ENCODE measurements at regions not wholly inside any gene's neighbourhood (a gene's known extent, or its start where the extent isn't known, plus 50 kb on each side); places are given as distances from the start of the nearest gene placed in this dataset.
"Not testable (repeated sequence)": the region's sequence is repeated elsewhere in the genome, so short reads cannot be mapped to it uniquely, and the experiment has no call there.

GRCh38 chr2:203623096-203623495, 83.3 kb upstream of the CD28 start:
- no peak for TF ChIP-seq CTCF (IDR thresholded peaks at IDR 0.05)
- Histone ChIP-seq H3K27ac (no peak overlapping the region), H3K36me3 (no peaks in the 10 kb centered on the region), H3K27me3 (no peaks in the 10 kb centered on the region), H3K9me3 (peaks cover 0 to 7% of the 10 kb centered on the region in 2 donors), H3K4me1 (no peaks in the 10 kb centered on the region), H3K4me3 (no peak overlapping the region)
- no peak for DNase-seq (ENCODE audit: low spot score)

- DNase-seq (ENCODE audit: low spot score), result no peak
- no peak for TF ChIP-seq CTCF (IDR thresholded peaks at IDR 0.05)
- no peaks in the 10 kb centered on the region for H3K4me1 ChIP-seq
- H3K27me3 ChIP-seq, result no peaks in the 10 kb centered on the region
- no peaks in the 10 kb centered on the region for H3K36me3 ChIP-seq
- H3K9me3 ChIP-seq, result peaks cover 0 to 7% of the 10 kb centered on the region in 2 donors
- no peak overlapping the region for H3K4me3 ChIP-seq
- no peak overlapping the region for H3K27ac ChIP-seq
These were observed 82.8 kb upstream of the CD28 start for GRCh38 chr2:203623661-203624060.

DNA sequence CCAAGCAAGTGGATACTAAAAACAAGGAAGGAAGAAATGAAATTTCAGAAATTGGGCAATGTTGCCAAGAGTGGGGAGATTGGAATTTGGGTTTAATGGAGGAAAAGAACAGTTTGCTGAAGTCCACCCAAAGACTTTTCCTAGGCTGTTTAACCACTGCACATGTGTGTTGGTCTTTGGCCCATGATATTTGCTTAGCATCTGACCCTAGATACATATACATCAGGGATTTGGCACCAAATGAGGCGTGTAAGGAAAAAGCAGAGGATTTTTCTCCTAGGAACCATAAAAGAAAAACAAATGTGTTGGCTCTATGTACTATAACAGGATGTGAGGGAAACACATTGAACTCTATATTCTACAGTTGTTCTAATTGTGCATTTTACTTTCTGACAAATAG, 80.7 kb upstream of the CD28 start:
- no peak overlapping the region for H3K4me3 ChIP-seq
- peaks cover 0 to 2% of the 10 kb centered on the region in 2 donors for H3K9me3 ChIP-seq
- H3K4me1 ChIP-seq, result no peaks in the 10 kb centered on the region
- no peak for TF ChIP-seq CTCF (IDR thresholded peaks at IDR 0.05)
- no peaks in the 10 kb centered on the region for H3K27me3 ChIP-seq
- no peaks in the 10 kb centered on the region for H3K36me3 ChIP-seq
- no peak overlapping the region for H3K27ac ChIP-seq
- DNase-seq (ENCODE audit: low spot score), result no peak

- not testable (repeated sequence) for DNase-seq (ENCODE audit: low spot score); H3K27me3 ChIP-seq; H3K36me3 ChIP-seq; H3K4me3 ChIP-seq; H3K4me1 ChIP-seq; H3K9me3 ChIP-seq
- H3K27ac ChIP-seq, result peak overlapping the region in 1 of 2 donors; percentile 50
These were observed 80.2 kb upstream of the CD28 start for GRCh38 chr2:203626247-203626646.

- Histone ChIP-seq H3K4me1 (no peaks in the 10 kb centered on the region), H3K27me3 (no peaks in the 10 kb centered on the region), H3K9me3 (no peaks in the 10 kb centered on the region), H3K27ac (peak overlapping the region; percentile 19 to 50), H3K36me3 (no peaks in the 10 kb centered on the region), H3K4me3 (no peak overlapping the region)
- DNase-seq (ENCODE audit: low spot score), result no peak
- TF ChIP-seq CTCF (IDR thresholded peaks at IDR 0.05), result no peak
These were observed 79.3 kb upstream of the CD28 start for GRCh38 chr2:203626952-203627681.

DNA sequence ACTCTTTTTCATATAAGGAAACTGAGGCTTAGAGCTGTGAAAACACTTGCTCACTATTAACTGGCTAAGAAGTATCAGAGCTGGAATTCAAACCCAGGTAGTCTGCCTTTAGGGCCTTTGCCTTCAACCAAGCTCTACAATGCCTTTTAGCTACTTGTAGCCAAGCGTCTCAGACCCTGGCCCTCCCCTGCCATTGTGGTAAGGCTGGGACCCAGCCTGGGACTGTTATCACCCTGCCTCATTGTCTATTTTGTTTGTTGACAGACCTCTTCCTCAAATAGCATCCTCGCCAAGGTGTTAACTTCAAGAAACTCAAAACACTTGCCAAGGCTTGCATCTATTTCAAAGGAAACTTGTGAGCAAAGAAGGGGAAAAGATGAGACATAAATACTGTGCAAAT, 76.7 kb upstream of the CD28 start:
- Histone ChIP-seq H3K4me3 (no peak overlapping the region), H3K4me1 (no peaks in the 10 kb centered on the region), H3K36me3 (no peaks in the 10 kb centered on the region), H3K9me3 (no peaks in the 10 kb centered on the region), H3K27me3 (no peaks in the 10 kb centered on the region), H3K27ac (no peak overlapping the region)
- DNase-seq (ENCODE audit: low spot score), result no peak
- TF ChIP-seq CTCF (IDR thresholded peaks at IDR 0.05), result no peak

Data from right atrium auricular region (tissue), 2 donors.